Transverse colon (tissue), 4 donors: ENCODE measurements at regions not wholly inside any gene's neighbourhood (a gene's known extent, or its start where the extent isn't known, plus 50 kb on each side); places are given as distances from the start of the nearest gene placed in this dataset.
"Not testable (repeated sequence)": the region's sequence is repeated elsewhere in the genome, so short reads cannot be mapped to it uniquely, and the experiment has no call there.

Source experiments
- CTCF ChIP-seq, 5 experiments: fragments of 200-600 bp in 3 of 5; fragments of 450-650 bp in 2 of 5; sonication (generic) in 3 of 5; IDR thresholded peaks; 1 replicate in 2 of 5; 2 replicates in 3 of 5; pipeline ENCODE4 v1.5.1; 2016 to 2017; ENCODE audit warnings: antibody characterized with exemption in 5 of 5, inconsistent platforms in 3 of 5, mild to moderate bottlenecking in 2 of 5, moderate library complexity in 1 of 5
- EP300 ChIP-seq: sonication (generic); formaldehyde crosslinking; IDR thresholded peaks from one replicate; pipeline ENCODE4 v1.6.1; 2017; ENCODE audit warnings: antibody characterized with exemption, low read depth
- POLR2A ChIP-seq: fragments of 450-650 bp; IDR thresholded peaks from one replicate; pipeline ENCODE4 v1.6.1; 2016; ENCODE audit warnings: antibody characterized with exemption, mild to moderate bottlenecking, moderate library complexity
- POLR2AphosphoS5 ChIP-seq, 3 donors: sonication (generic); formaldehyde crosslinking; IDR thresholded peaks; one replicate each; pipeline ENCODE4 v1.6.1; 2016; ENCODE audit warnings: antibody characterized with exemption in 3 of 3

- TF ChIP-seq CTCF (IDR thresholded peaks at IDR 0.05); POLR2AphosphoS5 (IDR thresholded peaks at IDR 0.05); POLR2A; EP300: not testable (repeated sequence)
Measured at GRCh38 chr1:54469444-54469843, 63.2 kb upstream of the SSBP3 start.
